ENCODE measurements at regions not wholly inside any gene's neighbourhood (a gene's known extent, or its start where the extent isn't known, plus 50 kb on each side); places are given as distances from the start of the nearest gene placed in this dataset.

DNA sequence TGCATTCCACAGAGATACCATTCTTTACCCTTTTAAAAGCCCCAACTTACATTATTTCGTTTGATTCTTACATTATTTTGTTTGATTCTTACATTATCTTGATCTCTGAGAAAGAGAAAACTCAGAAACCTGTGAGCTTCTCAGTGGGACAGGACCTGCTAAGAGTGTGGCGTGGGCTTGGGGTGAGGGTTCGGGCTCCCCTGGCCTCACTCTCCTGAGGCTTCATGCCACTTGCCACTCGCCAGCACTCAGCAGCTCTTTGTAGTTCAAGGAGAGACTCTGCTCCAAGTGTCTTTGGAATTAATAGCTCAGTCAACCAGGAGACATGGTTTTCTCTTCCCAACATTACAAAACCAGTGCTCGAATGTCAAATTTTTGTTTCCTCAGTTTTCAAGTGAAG lies 132.4 kb upstream of the RGS17 start:
- no peak for DNase-seq

DNA sequence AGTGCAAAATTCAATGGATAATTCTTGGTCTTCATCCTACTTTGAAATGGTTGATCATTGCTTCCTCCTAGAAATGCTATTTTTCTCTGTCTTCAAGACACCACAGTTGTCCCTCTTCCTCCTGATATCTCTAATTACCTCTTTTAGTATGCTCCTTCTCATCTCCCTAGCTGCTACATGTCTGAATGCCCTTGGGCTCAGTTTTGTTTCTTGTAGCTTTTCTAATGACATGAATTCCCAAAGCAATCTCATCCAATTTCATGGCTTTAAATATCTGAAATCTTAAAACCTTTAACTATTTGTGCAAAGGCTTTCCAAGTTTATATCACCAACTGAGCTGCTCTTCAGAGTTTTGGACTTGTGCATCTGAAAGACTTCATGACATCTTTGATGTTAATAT lies 120.2 kb upstream of the RGS17 start:
- no peak for DNase-seq

- DNase-seq, result no peak
These were observed 106.6 kb upstream of the RGS17 start for GRCh38 chr6:153237670-153238069.

DNA sequence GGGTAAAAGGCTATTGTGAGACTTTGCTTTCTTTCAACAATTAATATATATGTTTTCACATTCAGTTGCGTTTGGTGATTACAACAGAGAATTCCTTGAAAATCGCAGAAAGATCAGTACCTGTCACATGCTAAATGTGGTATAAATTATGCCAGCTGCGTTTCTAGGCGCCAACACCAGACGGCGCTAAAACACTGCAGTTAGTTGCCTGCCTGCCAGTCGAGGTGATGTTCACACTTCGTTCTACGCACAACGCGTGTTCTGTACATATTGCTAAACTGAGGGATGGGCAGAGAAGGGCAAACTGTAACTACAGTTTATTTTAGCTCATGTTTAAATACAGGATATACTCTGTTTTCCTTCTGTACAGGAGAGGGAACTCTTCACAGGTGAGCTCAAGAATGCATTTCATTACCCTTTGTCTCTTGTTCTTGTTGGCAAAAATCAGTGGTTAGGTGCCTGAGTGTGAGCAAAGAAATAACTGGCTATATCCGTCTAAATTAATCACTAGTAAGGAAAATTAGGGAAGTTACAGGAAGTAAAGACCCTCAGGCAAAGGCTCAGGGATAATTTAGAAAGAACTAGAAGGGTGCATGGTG lies 100.1 kb upstream of the RGS17 start:
- DNase-seq, result peak in 45 of 56 donors; percentile 1 to 80 (median 16)

GRCh38 chr6:153218184-153218792 lies 87.2 kb upstream of the RGS17 start:
- no peak for DNase-seq

- DNase-seq, result no peak
These were observed 85.7 kb upstream of the RGS17 start for GRCh38 chr6:153216789-153217188.

GRCh38 chr6:153215242-153215641 lies 84.2 kb upstream of the RGS17 start:
- no peak for DNase-seq

- no peak for DNase-seq
These were observed 83.4 kb upstream of the RGS17 start for GRCh38 chr6:153214436-153214835.

DNA sequence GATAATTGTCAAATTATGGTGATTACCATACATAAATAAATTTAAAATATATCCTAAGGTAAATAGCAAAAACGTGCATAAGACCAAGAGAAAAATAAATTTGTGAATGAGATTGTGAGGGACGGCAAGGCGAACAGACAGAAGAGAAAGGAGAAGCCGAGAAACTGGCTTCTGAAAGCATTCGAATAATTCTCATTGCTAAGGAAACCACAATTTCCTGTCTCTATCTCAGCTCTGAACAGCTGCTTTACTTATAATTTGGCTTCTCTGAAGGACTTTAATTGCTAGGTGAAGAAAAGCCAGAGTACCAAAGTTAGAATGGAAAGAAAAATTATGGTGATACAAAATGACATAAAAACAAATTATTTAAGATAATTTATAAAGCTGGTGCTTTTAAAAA lies 79.0 kb upstream of the RGS17 start:
- no peak for DNase-seq

DNA sequence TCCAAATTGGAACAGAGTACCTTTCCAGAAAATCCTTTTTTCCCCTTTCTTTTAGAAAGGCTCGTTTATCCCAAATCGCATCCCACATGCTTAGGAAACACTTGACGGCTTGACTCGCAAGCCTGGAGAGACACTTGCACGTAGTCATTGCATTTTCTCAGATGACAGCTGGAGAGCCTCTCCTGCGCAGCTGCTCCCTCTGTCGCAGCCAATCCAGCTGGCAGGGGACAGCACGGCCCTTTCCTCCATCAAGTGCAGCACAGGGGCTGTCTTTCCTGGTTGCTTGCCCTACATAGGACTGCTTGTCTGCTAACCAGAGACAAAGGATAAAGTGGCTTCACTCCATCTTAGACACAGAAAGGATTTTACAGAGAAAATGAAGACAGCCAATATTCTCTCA lies 77.6 kb upstream of the RGS17 start:
- peak in 11 of 56 donors; percentile 1 to 12 (median 3) for DNase-seq

GRCh38 chr6:153207617-153208016 lies 76.5 kb upstream of the RGS17 start:
- DNase-seq, result no peak

- DNase-seq, result no peak
These were observed 75.9 kb upstream of the RGS17 start for GRCh38 chr6:153207006-153207405.

DNA sequence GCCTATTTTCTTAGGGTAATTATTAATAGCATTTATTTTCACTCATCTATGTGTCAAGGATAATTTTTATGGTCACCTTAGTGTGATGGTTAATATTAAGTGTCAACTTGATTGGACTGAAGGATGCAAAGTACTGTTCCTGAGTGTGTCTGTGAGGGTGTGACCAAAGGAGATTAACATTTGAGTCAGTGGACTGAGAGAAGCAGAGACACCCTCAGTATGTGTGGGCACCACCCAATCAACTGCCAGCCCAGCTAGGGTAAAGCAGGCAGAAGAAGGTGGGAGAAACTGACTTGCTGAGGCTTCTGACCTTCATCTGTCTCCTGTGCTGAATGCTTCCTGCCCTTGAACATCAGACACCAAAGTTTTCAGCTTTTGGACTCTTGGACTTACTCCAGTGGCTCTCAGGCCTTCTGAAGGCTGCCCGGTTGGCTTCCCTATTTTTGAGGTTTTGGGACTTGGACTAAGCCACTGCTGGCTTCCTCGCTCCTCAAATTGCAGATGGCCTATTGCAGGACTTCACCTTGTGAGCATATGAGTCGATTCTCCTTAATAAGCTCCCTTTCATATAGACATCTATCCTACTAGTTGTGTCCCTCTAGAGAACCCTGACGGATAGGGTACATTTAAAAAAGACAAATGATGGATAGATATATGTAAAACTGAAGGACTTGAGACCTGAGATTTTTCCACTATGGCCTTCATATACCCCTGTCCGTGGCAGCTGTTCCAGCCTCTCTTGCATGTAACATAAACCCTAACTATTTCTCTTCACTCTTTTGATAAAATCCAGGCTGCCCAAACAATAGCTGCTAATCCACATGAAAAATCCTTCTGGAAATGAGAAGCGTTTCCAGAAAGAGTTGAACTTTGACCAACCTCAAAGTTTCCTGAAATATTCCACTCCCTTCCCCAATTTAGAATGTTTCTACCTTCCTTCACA lies 62.1 kb upstream of the RGS17 start:
- DNase-seq, result no peak

- no peak for DNase-seq
These were observed 52.8 kb upstream of the RGS17 start for GRCh38 chr6:153183925-153184324.

Data from amygdala (tissue), 56 donors.